Gastroesophageal sphincter (tissue), 4 donors: ENCODE measurements at regions not wholly inside any gene's neighbourhood (a gene's known extent, or its start where the extent isn't known, plus 50 kb on each side); places are given as distances from the start of the nearest gene placed in this dataset.

Experiments
- ATAC-seq: fragments of 150-250 bp; one replicate; pipeline ENCODE4 v1.9.1; 2016; ENCODE audit warnings: mild to moderate bottlenecking, moderate library complexity
- H3K27ac ChIP-seq, 4 donors: fragments of 200-600 bp; sonication (generic) in 3 of 4; 1 replicate in 3 of 4; 2 replicates in 1 of 4; pipeline ENCODE4 v1.5.1; 2016 to 2019
- H3K27me3 ChIP-seq: fragments of 200-600 bp; sonication (generic); one replicate; pipeline ENCODE4 v1.5.1; 2019
- H3K36me3 ChIP-seq, 2 donors: fragments of 200-600 bp; sonication (generic); one replicate each; pipeline ENCODE4 v1.5.1; 2019; ENCODE audit warnings: control low read depth in 1 of 2
- H3K4me1 ChIP-seq, 3 donors: fragments of 200-600 bp; sonication (generic); 1 replicate in 2 of 3; 2 replicates in 1 of 3; pipeline ENCODE4 v1.5.1; 2016 to 2019; ENCODE audit warnings: control low read depth in 2 of 3
- H3K4me3 ChIP-seq, 2 donors: fragments of 200-600 bp; sonication (generic); one replicate each; pipeline ENCODE4 v1.5.1; 2019; ENCODE audit warnings: mild to moderate bottlenecking in 1 of 2, moderate library complexity in 1 of 2
- H3K9me3 ChIP-seq, 3 donors: fragments of 200-600 bp; sonication (generic); one replicate each; pipeline ENCODE4 v1.5.1; 2017 to 2019; ENCODE audit warnings: control low read depth in 2 of 3
- CTCF ChIP-seq, 4 experiments: fragments of 200-600 bp in 2 of 4; fragments of 450-650 bp in 2 of 4; sonication (generic) in 1 of 4; IDR thresholded peaks; one replicate each; pipeline ENCODE4 v1.5.1; 2017 to 2019; ENCODE audit warnings: antibody characterized with exemption in 4 of 4, mild to moderate bottlenecking in 2 of 4, moderate library complexity in 2 of 4
- EP300 ChIP-seq: sonication (generic); formaldehyde crosslinking; IDR thresholded peaks from one replicate; pipeline ENCODE4 v1.6.1; 2017; ENCODE audit warnings: antibody characterized with exemption, mild to moderate bottlenecking
- POLR2A ChIP-seq, 2 donors: fragments of 450-650 bp; IDR thresholded peaks; one replicate each; pipeline ENCODE4 v1.6.1; 2017; ENCODE audit warnings: antibody characterized with exemption in 2 of 2, mild to moderate bottlenecking in 2 of 2, moderate library complexity in 1 of 2
- POLR2AphosphoS5 ChIP-seq: sonication (generic); formaldehyde crosslinking; IDR thresholded peaks from one replicate; pipeline ENCODE4 v1.6.1; 2017; ENCODE audit warnings: antibody characterized with exemption
- WGBS, 2 donors: methylation state at CpG; one replicate each; pipeline ENCODE4 v1.1.5; 2018; ENCODE audit warnings: low coverage in 1 of 2; 5-methylcytosine and 5-hydroxymethylcytosine counted together

GRCh38 chr2:217615171-217615570 lies 387.6 kb downstream of the TNS1 start:
- H3K4me1 ChIP-seq: peaks cover 0 to 5% (median 0%) of the 10 kb centered on the region in 3 donors
- TF ChIP-seq POLR2A (IDR thresholded peaks at IDR 0.05) (no peak), CTCF (IDR thresholded peaks at IDR 0.05) (no peak), EP300 (no peak), POLR2AphosphoS5 (no peak)
- no peaks in the 10 kb centered on the region for H3K9me3 ChIP-seq
- no peak overlapping the region for H3K4me3 ChIP-seq
- 100% methylated on average over 1 of the region's 1 CpG for WGBS, 2 donors
- no peak overlapping the region for H3K27ac ChIP-seq
- ATAC-seq: no peak
- no peaks in the 10 kb centered on the region for H3K36me3 ChIP-seq
- H3K27me3 ChIP-seq: no peaks in the 10 kb centered on the region

GRCh38 chr2:217614498-217614897 lies 388.3 kb downstream of the TNS1 start:
- peaks cover 0 to 5% (median 0%) of the 10 kb centered on the region in 3 donors for H3K4me1 ChIP-seq
- H3K27me3 ChIP-seq: no peaks in the 10 kb centered on the region
- no peak for ATAC-seq
- no peak overlapping the region for H3K27ac ChIP-seq
- H3K9me3 ChIP-seq: no peaks in the 10 kb centered on the region
- H3K36me3 ChIP-seq: no peaks in the 10 kb centered on the region
- 86 to 91% methylated on average over 3 of the region's 3 CpGs for WGBS, 2 donors
- TF ChIP-seq CTCF (IDR thresholded peaks at IDR 0.05) (no peak), POLR2A (IDR thresholded peaks at IDR 0.05) (no peak), EP300 (no peak), POLR2AphosphoS5 (no peak)
- no peak overlapping the region for H3K4me3 ChIP-seq

GRCh38 chr2:217614096-217614495 lies 388.7 kb downstream of the TNS1 start:
- Histone ChIP-seq H3K9me3 (no peaks in the 10 kb centered on the region), H3K4me3 (no peak overlapping the region), H3K27ac (no peak overlapping the region), H3K27me3 (no peaks in the 10 kb centered on the region), H3K36me3 (no peaks in the 10 kb centered on the region), H3K4me1 (peaks cover 0 to 5% (median 0%) of the 10 kb centered on the region in 3 donors)
- no peak for ATAC-seq
- 62 to 86% methylated on average over 4 of the region's 4 CpGs for WGBS, 2 donors
- TF ChIP-seq CTCF (IDR thresholded peaks at IDR 0.05) (no peak), POLR2AphosphoS5 (no peak), EP300 (no peak), POLR2A (IDR thresholded peaks at IDR 0.05) (no peak)

- Histone ChIP-seq H3K27ac (no peak overlapping the region), H3K36me3 (no peaks in the 10 kb centered on the region), H3K4me3 (no peak overlapping the region), H3K4me1 (peaks cover 0 to 5% (median 0%) of the 10 kb centered on the region in 3 donors), H3K9me3 (no peaks in the 10 kb centered on the region), H3K27me3 (no peaks in the 10 kb centered on the region)
- WGBS, 2 donors: 83 to 100% methylated on average over 1 to 2 of the region's 9 CpGs
- no peak for ATAC-seq
- TF ChIP-seq EP300 (no peak), POLR2AphosphoS5 (no peak), CTCF (IDR thresholded peaks at IDR 0.05) (no peak), POLR2A (IDR thresholded peaks at IDR 0.05) (no peak)
Observed at GRCh38 chr2:217612920-217613319, 389.9 kb downstream of the TNS1 start.

- Histone ChIP-seq H3K4me1 (peaks cover 0 to 5% (median 0%) of the 10 kb centered on the region in 3 donors), H3K9me3 (no peaks in the 10 kb centered on the region), H3K27ac (no peak overlapping the region), H3K36me3 (no peaks in the 10 kb centered on the region), H3K4me3 (no peak overlapping the region), H3K27me3 (no peaks in the 10 kb centered on the region)
- WGBS, 2 donors: 43 to 71% methylated on average over 1 to 3 of the region's 3 CpGs
- TF ChIP-seq CTCF (IDR thresholded peaks at IDR 0.05): no peak
- TF ChIP-seq POLR2AphosphoS5: no peak
- TF ChIP-seq POLR2A (IDR thresholded peaks at IDR 0.05): no peak
- no peak for TF ChIP-seq EP300
- ATAC-seq: no peak
Observed at GRCh38 chr2:217612211-217612610, 390.6 kb downstream of the TNS1 start.
